HG03442 (cell line): ENCODE measurements at regions not wholly inside any gene's neighbourhood (a gene's known extent, or its start where the extent isn't known, plus 50 kb on each side); places are given as distances from the start of the nearest gene placed in this dataset.

ENCODE experiments used
- ATAC-seq: cut with Tn5 transposase; IDR thresholded peaks from one replicate; pipeline ENCODE4 v1.9.1; 2021; ENCODE audit warnings: mild to moderate bottlenecking, moderate library complexity; ENCODE audit not compliant: unreplicated experiment

DNA sequence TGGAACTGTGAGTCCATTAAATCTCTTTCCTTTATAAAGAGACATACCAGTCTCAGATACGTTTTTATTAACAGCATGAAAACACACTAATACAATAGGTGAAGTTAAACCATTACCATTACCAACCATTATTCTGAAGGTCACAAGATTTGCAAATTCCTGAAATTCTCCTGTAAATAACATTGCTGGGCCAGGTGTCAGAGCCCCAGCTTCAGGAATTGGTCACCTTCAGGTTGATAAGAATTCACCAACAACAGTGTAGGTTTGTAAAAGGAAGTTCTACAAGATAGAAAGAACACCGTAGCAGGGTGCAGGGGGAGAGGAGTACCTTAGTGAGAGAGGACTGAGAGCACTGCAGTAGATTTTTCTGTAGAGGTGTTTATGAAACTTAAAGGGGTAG is 644.3 kb downstream of the CDY2B start:
- no peak for ATAC-seq

DNA sequence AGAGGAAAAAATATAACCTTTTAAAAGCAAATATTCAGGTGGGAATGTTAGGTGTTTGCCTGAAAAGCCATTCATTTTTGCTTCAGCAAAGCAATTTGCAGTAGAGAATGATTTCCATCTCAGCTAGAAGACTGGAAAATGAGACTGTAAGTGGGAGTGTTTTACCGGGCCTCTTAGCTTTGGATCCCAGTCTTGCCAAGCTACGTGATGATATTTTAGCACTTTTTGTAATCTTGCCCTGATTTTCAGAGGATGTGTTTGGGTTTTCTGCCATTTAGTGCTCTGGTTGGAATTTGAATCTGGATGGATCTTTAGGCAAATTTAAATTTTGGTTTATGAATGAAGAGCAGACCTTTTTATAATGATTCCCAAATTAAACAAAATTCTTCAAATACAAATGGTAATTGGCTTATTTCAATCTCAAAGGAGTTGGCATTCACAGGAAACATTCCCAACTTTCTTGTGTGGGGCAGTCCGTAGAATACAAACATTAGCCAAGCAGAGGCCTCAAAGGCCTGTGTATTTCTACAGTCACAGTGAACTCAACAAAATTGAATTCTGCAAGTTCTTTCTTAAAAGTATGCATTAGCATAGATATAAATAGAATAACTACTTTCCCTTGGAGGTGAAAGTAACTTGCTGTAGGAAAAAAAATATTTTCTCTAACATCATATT is 646.4 kb downstream of the CDY2B start:
- ATAC-seq, result no peak

DNA sequence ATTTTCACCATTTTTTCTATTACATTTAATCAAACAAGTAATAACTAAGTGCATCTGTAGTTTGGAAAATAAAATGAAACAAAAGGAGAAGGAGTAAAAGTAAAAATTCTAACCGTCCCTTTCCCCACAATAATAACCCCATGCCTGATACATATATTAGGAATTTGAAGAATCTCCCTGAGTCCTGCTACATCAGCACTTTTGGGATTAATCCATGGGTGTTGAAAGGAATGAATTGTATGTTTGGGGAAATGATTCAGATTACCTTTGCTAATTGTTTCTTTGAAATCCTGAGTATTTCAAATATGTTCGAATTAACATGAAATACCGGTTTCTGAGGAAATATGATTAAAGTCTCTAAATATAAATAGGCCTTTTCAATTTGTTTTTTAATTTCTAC is 648.0 kb downstream of the CDY2B start:
- no peak for ATAC-seq

DNA sequence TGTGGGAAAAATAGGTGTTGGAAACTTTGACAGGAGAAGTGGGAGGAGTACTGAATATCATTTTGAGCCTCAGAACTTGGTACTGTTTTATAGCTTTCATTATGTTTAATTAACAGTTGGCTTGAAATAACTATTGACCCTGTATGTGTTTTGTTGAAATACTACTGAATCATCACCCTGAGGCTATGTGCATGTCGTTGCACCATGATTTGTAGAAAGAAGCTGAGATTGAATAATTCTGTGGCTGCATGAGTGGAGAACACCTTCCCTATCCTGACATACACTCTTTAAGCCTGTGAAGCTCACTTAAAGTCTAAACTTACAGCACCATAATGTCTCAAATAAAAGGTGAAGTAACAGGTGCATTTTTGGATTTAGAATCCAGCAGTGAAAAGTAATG is 656.5 kb downstream of the CDY2B start:
- ATAC-seq, result no peak

DNA sequence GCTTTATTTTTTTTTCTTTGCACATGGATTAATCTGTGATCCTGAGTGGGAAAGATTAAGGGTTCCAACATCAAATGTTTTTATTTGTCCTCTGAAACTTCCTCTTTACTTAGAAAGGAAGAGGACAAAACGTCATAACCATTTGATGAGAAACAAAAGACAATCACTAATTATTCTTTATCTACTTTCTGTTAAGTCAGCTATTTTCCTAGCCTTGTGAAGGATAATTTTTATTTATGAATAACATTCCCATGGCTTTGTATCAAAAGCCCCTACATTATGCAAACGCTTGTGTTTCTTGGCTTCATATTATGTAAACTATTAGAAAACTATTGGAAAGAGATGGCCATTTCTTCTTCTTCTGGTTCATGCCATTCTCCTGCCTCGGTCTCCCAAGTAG is 677.6 kb downstream of the CDY2B start:
- ATAC-seq, result no peak

DNA sequence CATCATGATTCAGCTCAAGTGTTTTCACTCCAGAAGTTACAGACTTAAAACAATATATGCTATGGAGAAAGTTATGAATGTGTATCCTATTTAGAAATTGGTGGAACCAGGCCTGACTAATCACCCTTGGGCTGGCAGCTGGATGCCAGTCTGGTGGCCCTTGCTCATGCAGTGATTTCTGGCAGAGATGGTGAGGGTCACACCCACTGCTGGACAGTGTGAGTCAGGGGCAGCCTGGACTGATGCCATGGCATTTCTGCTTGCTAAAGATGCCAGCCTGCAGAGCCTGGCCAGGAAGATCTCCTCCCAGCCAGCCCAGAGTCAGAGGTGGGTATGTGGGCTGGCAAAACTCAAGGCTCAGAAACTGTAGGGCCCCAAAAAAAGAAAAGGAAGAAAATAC is 695.7 kb downstream of the CDY2B start:
- no peak for ATAC-seq

DNA sequence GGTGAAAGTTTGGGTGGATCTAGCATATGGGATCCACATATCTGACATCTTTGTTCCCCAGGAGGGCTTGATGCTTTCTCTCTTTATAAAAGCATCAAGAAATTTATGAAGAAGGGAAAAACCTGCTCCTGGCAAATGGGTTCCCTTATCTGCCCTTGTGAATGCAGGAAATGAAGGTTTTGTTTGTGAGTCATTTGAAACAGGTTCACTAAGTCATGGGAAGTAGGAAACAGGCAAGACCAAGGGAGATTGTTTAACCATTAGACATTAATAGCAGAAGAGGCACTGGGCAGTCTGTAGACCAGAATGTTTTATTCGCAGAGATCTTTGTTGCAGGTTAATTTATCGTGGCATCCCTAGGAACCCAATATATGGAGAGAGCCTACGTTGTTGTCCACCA is 713.1 kb downstream of the CDY2B start:
- no peak for ATAC-seq

DNA sequence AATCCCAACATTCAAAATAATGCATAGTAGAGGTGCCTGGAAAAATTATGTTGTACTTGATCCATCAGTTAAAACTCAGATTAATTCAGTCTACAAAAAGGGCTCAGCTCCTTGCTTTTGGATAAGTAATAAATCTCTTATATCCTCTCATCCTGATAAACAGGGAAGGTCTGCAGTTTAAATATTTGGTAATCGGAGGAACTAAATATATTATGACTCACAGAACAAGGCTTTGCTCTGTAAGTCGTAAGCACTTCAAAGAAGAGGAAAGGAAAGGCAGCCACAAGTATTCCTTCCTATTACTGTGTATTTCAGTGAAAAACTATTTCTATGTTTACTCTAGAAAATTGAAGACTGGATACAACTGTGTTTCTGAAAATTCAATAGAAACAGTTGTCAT is 757.9 kb downstream of the CDY2B start:
- ATAC-seq, result no peak

DNA sequence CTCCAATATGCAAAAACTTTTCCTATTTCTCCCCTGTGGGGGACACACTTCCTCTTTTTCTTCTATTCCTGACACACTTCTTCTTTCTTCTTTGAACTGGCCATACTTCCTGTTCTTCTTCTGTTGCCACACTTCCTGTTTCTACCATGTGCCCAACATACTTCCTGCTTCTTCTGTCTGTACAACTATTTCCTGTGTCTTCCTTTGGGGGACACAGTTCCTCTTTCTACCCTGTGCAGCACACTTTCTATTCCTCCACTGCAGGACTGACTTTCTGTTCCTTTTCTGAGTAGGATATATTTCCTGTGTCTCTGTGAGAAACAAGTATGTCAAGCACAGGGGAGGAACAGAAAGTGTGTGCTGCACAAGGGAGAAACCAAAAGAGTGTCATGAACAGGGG is 794.7 kb downstream of the CDY2B start:
- ATAC-seq, result no peak

DNA sequence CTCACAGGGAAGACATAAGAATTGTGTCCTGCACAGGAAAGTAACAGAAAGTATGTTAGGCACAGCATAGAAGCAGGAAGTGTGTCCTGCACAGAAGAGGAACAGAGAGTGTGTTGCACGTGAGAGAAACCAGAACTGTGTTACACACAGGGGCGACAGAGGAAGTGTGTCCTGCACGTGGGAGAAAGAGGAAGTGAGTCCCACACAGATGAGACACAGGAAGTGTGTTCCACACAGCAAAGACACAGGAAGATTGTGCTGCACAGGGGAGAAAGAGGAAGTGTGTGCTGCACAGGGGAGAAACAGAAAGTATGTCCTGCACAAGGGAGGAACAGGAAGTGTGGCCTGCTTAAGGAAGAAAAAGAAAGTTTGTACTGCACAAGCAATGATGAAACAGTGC is 800.1 kb downstream of the CDY2B start:
- ATAC-seq, result no peak

DNA sequence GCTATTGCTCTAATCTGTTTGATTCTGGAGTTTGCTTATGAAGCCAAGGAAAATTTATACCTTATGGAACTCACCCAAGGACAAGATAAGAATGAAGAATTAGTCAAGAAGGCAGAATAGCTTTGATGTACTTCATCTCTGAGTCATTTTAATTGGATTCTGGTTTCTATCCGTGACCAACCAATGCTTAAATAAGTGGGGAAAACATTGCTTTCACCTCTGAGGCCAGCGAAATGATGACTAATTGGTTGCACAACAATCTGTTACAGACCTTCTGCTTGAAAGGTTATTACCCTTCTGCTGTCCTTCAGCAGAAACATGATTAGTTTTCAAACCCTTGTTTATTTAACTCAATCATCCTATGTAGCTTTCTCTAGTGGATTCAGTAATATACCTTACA is 812.7 kb downstream of the CDY2B start:
- ATAC-seq, result no peak

DNA sequence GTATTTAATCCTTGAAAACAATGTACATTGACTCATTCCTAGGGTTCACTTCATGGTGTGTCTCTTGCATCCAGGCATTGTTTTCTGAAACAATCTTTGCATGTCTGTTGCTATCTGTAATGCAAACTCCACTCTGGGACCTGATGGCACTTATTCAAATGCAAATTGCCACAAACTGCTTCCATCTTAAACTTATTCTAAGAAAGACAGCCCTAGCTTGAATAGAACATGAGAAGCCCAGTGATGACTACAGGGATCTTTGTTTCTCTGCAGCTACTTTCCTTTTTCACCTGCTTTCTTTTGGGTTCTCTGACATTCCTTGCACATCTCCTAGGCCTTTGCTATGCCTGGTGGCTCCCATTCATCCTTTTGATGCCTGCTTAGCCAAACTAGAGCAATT is 827.0 kb downstream of the CDY2B start:
- ATAC-seq, result no peak

DNA sequence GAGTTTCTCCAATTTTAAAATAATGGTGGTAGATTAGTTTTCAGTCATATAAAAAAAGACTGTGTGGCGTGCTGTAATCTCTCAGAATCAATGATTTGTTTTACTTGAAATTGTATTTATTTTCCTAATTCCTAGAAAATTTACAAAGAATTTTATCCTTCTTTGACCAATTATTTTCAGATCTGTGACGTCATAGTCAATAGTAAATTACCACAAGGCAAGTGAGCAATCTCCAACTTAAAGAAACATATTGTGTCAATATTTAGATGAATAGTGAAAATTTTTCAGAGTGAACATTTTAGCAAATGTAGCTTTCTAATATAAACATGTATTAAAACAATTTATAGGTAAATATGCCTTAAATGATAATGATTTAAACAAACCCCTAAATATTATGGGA is 829.6 kb downstream of the CDY2B start:
- no peak for ATAC-seq

DNA sequence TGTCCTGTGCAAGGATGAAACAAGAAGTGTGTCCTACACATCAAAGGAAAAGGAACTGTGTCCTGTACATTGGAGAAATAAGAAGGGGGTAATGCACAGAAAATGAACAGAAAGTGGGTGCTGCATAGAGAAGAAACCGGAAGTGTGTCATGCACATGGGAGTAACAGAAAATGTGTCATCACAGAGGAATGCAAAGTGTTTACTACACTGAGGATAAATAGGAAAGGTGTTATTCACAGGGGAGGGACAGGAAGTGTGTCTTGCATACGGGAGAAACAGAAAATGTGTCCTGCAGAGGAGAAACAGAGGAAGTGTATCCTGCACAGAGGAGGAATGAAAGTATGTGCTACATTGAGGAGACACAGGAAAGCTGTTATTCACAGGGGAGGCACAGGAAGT is 834.9 kb downstream of the CDY2B start:
- ATAC-seq, result no peak

DNA sequence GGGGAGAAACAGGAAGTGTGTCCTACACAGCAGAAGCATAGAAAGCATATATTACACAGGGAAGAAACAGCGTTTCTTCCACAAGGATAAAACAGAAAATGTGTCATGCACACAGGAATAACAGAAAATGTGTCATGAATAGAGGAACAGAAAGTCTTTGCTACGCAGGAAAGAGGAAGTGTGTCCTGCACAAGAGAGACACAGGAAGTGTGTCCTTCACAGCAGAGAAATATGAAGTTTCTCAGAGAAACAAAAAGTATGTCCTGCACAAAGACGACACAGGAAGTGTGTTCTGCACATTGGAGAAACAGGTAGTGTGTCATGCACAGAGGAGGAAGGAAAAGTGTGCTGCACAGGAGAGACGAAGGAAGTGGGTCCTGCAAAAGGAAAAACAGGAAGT is 835.3 kb downstream of the CDY2B start:
- ATAC-seq, result no peak

DNA sequence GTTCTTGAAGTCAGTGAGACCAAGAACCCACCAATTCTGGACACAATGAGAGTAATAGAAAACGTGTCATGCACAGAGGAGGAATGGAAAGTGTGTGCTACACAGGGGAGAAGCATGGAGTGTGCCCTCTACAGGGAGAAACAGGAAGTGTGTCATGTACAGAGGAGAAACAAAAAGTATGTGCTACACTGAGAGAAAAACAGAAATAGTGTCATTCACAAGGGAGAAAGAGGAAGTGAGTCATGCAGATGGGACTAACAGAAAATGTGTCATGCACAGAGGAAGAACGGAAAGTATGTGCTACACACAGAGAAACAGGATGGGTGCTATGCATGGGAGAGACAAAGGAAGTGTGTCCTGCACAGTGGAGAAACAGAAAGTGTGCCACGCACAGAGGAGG is 835.7 kb downstream of the CDY2B start:
- no peak for ATAC-seq

DNA sequence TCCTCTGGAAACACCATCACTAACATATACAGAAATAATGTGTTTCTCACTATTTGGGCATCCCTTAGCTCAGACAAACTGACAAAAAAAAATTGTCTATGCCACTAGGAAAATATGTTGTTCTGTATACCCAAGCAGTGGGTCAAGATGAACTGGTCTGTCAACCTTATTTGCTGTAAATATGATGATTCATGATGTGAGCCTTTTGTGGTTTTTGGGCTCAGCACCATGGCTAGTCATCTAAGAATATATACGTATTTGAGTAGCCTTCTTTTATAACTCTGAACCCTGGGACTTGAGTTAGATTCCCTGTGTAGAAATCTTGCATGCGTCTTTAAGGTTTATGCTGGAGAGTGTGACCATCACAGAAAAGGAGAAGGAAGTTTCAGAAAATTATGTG is 841.6 kb downstream of the CDY2B start:
- ATAC-seq, result no peak

DNA sequence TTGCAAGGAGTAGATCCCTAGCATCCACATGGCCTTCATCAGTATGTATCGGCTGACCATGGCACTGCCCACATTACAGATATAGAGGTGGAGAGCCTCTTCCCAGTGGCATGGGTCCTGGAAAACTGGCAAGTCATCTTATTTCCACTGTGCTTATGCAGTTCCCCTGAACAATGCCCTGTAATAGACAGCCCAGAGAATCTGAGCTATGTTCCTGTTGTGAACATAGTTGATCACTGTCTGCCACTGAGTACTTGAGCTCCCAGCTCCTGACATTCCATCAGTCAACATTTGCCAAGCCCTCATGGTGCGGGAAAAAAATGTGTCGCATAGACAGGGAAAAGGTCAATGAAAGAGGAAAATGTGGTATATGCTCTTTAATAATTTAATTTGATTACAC is 861.9 kb downstream of the CDY2B start:
- ATAC-seq, result no peak

DNA sequence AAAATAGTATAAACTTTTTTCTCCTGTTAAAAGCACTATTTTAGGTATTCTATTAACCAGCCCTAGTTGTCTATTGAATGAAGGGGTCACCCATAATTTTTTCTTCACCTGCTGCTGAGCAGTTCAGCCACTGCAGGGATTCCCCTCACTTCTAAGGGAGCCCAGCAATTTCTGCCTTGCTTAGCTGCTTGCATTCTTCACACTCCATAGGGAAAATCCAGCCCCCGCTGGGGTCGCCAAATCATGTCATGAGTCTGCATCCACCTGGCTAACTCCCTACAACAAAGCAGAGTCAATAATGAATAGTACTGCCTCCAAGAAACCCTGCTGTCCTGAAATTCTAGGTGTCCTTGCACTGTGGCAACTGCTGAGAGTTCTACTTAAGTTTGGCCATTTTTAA is 886.5 kb downstream of the CDY2B start:
- no peak for ATAC-seq

DNA sequence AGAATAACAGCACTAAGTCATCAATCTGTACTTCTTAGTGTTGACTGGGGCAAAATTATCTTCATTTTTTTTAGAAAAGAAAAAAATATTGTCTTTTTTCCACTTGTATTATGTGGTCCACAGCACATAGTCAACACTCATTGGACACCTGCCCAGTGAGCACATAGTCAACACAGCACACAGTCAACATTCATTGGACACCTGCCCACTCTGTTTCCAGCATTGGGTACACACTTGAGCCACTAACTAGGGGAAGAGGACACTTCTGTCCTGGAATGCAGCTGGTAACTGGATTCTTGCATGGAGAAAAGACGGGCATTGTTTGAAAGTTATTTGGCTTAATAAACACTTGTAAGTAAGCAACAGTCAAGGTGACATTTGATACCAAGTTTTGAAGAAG is 898.2 kb downstream of the CDY2B start:
- ATAC-seq, result no peak

DNA sequence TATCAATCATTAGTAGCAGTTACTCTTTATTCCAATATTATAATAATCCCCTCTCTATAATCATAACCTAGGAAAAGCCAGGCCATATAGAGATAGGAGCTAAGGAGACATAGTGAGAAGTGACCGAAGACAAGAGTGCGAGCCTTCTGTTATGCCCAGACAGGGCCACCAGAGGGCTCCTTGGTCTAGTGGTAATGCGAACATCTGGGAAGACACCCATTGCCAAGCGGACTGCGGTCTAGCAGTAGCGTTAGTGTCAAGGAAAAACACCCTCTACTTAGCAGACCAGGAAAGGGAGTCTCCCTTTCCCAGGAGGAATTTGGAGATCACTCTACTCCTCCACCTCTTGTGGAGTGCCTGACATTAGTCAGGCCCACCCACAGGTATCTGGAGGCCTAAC is 920.9 kb downstream of the CDY2B start:
- no peak for ATAC-seq

DNA sequence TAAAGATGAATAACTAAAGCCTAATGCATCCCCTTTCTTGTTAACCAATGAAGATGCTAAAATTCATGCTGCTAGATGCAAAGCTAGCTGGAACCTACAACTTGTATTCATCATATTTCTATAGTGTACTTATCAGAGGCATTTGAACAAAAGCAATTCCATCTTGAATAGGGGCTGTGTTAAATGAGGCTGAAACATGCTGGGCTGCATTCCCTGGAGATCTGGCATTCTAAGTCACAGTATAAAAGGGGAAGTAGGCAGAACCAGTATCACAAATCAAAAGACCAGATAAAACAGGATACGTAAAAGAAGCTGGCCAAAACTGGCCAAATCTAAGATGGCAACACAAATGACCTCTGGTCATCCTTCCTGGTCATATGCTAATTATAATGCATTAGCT is 932.8 kb downstream of the CDY2B start:
- ATAC-seq, result no peak
